ENCODE measurements at regions not wholly inside any gene's neighbourhood (a gene's known extent, or its start where the extent isn't known, plus 50 kb on each side); places are given as distances from the start of the nearest gene placed in this dataset.

DNA sequence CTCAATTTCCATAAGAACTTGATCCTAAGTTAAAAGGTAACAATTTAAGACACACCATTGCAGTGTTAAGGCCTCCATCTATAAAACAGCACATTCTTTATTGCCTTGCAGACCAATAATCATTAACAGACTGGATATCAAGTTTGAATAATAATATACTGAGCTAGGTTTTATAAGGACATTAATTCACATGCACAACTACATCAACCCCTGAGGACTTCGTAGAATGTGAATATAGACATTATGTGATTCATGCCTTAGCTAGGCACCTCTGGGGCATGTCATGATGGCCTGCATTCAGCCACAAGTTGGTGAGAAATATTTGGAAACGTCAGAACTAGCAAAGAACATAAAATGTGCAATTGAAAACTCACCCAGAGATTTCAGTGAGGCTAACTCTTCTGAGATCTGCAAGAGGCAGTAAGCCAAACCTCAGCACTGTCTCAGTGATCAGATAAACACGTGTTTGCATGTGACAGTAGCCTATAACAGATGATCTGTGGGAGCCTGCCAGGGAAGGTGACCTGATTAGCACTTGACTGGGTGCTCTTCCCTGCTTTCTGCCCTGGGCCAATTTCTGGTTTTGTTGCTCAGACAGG is 492.2 kb downstream of the FLRT2 start:
- H3K4me1 ChIP-seq (ENCODE audit: control insufficient read depth in 5 of 5, insufficient read depth in 5 of 5, low read length in 5 of 5), result no peaks in the 10 kb centered on the region
- no peak for ATAC-seq (ENCODE audit: insufficient read depth, low FRiP score)
- DNase-seq, result no peak
- peaks cover 0 to 4% (median under 1%) of the 10 kb centered on the region in 4 donors for H3K9me3 ChIP-seq (ENCODE audit: control insufficient read depth in 4 of 4, insufficient read depth in 3 of 4, low read length in 3 of 4)
- no peaks in the 10 kb centered on the region for H3K36me3 ChIP-seq (ENCODE audit: control insufficient read depth in 4 of 4, insufficient read depth in 4 of 4, low read length in 4 of 4)
- no peak overlapping the region for H3K9ac ChIP-seq (ENCODE audit: insufficient read depth in 1 of 2, low read length in 2 of 2)
- H3K27ac ChIP-seq (ENCODE audit: low read depth in 1 of 2, low read length in 1 of 2), result no peak overlapping the region
- no peak overlapping the region for H3K4me3 ChIP-seq
- no peaks in the 10 kb centered on the region for H3K27me3 ChIP-seq (ENCODE audit: control insufficient read depth in 3 of 3, insufficient read depth in 3 of 3, low read length in 2 of 3)
- no peak for TF ChIP-seq CTCF (IDR thresholded peaks at IDR 0.05; ENCODE audit: control extremely low read depth, extremely low read depth)
- 53 to 71% methylated on average over 3 of the region's 3 CpGs for WGBS, 2 donors

DNA sequence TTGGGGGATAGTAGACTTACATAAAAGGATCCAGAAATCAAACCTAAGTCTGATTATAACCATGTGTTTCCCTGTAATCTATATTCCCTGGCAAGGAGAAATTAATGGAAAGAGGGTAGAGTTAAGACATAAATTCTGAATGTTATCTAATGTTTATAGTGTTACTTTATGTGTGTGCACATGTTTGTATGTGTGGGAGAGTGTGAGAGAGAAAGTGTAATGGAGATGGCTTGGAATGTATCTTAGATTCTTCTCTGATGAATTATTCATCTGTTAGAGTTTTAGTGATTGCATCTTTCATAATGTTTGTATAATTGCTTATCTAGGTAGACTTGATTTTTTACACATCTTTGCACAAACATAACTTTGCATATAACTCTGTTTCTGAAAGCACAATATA is 490.9 kb downstream of the FLRT2 start:
- no peak overlapping the region for H3K4me3 ChIP-seq
- ATAC-seq (ENCODE audit: insufficient read depth, low FRiP score), result no peak

GRCh38 chr14:86015941-86016340 is 486.0 kb downstream of the FLRT2 start:
- no peak for TF ChIP-seq CTCF (IDR thresholded peaks at IDR 0.05; ENCODE audit: control extremely low read depth, extremely low read depth)
- Histone ChIP-seq H3K36me3 (ENCODE audit: control insufficient read depth in 4 of 4, insufficient read depth in 4 of 4, low read length in 4 of 4) (no peaks in the 10 kb centered on the region), H3K27me3 (ENCODE audit: control insufficient read depth in 3 of 3, insufficient read depth in 3 of 3, low read length in 2 of 3) (no peaks in the 10 kb centered on the region), H3K9me3 (ENCODE audit: control insufficient read depth in 4 of 4, insufficient read depth in 3 of 4, low read length in 3 of 4) (peaks cover 0 to 5% (median 0%) of the 10 kb centered on the region in 4 donors), H3K27ac (ENCODE audit: low read depth in 1 of 2, low read length in 1 of 2) (no peak overlapping the region), H3K4me3 (no peak overlapping the region), H3K4me1 (ENCODE audit: control insufficient read depth in 5 of 5, insufficient read depth in 5 of 5, low read length in 5 of 5) (peaks cover 0 to 21% (median 0%) of the 10 kb centered on the region in 5 donors), H3K9ac (ENCODE audit: insufficient read depth in 1 of 2, low read length in 2 of 2) (no peak overlapping the region)
- DNase-seq, result no peak
- WGBS, 2 donors, result 63 to 69% methylated on average over 1 of the region's 1 CpG
- no peak for ATAC-seq (ENCODE audit: insufficient read depth, low FRiP score)

More for the DNA sequence above, 490.9 kb downstream of the FLRT2 start:
- H3K9me3 ChIP-seq (ENCODE audit: control insufficient read depth in 4 of 4, insufficient read depth in 3 of 4, low read length in 3 of 4), result peaks cover 0 to 5% (median under 1%) of the 10 kb centered on the region in 4 donors
- no peak overlapping the region for H3K9ac ChIP-seq (ENCODE audit: insufficient read depth in 1 of 2, low read length in 2 of 2)
- no peaks in the 10 kb centered on the region for H3K27me3 ChIP-seq (ENCODE audit: control insufficient read depth in 3 of 3, insufficient read depth in 3 of 3, low read length in 2 of 3)
- H3K36me3 ChIP-seq (ENCODE audit: control insufficient read depth in 4 of 4, insufficient read depth in 4 of 4, low read length in 4 of 4), result no peaks in the 10 kb centered on the region
- H3K4me1 ChIP-seq (ENCODE audit: control insufficient read depth in 5 of 5, insufficient read depth in 5 of 5, low read length in 5 of 5), result no peaks in the 10 kb centered on the region
- DNase-seq, result no peak
- TF ChIP-seq CTCF (IDR thresholded peaks at IDR 0.05; ENCODE audit: control extremely low read depth, extremely low read depth), result no peak
- H3K27ac ChIP-seq (ENCODE audit: low read depth in 1 of 2, low read length in 1 of 2), result no peak overlapping the region

DNA sequence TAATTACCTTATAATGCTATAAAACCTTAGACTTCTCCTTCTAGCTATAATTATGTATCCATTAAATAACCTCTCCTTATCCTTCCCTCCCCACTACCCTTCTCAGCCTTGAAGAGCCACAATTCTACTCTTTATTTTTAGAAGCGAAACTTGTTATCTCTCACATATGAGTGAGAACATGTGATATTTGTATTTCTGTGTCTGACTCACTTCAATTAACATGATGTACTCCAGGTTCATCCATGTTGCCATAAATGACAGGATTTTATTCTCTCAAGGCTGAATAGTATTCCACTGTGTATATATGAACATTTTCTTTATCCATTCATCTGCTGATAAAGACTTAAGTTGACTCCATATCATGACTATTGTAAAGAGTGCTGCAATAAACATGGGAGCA is 485.6 kb downstream of the FLRT2 start:
- ATAC-seq (ENCODE audit: insufficient read depth, low FRiP score), result no peak

More for the DNA sequence above, 485.6 kb downstream of the FLRT2 start:
- H3K9me3 ChIP-seq (ENCODE audit: control insufficient read depth in 4 of 4, insufficient read depth in 3 of 4, low read length in 3 of 4), result peaks cover 0 to 5% (median 0%) of the 10 kb centered on the region in 4 donors
- peaks cover 0 to 21% (median 0%) of the 10 kb centered on the region in 5 donors for H3K4me1 ChIP-seq (ENCODE audit: control insufficient read depth in 5 of 5, insufficient read depth in 5 of 5, low read length in 5 of 5)
- DNase-seq, result no peak
- no peaks in the 10 kb centered on the region for H3K27me3 ChIP-seq (ENCODE audit: control insufficient read depth in 3 of 3, insufficient read depth in 3 of 3, low read length in 2 of 3)
- no peak overlapping the region for H3K27ac ChIP-seq (ENCODE audit: low read depth in 1 of 2, low read length in 1 of 2)
- H3K4me3 ChIP-seq, result no peak overlapping the region
- TF ChIP-seq CTCF (IDR thresholded peaks at IDR 0.05; ENCODE audit: control extremely low read depth, extremely low read depth), result no peak
- no peaks in the 10 kb centered on the region for H3K36me3 ChIP-seq (ENCODE audit: control insufficient read depth in 4 of 4, insufficient read depth in 4 of 4, low read length in 4 of 4)
- WGBS, 2 donors, result 87 to 93% methylated on average over 1 of the region's 1 CpG
- H3K9ac ChIP-seq (ENCODE audit: insufficient read depth in 1 of 2, low read length in 2 of 2), result no peak overlapping the region
